Stimulated activated memory B cell treated with anti-CD40 and anti-IgM and Interleukin-4, amounts not matched to agents 10 μg/mL and 1 μg/mL and 100 μg/mL, for 72 hours (primary cell): ENCODE measurements at regions not wholly inside any gene's neighbourhood (a gene's known extent, or its start where the extent isn't known, plus 50 kb on each side); places are given as distances from the start of the nearest gene placed in this dataset.
"Not testable (repeated sequence)": the region's sequence is repeated elsewhere in the genome, so short reads cannot be mapped to it uniquely, and the experiment has no call there.

ENCODE experiments used
- ATAC-seq: fragments of 150-1000 bp; cut with Tn5 transposase; 2 replicates; pipeline ENCODE4 v1.10.0; 2021
- H3K27ac Mint-ChIP-seq: one replicate; pipeline ENCODE4 v1.8.0; 2022; ENCODE audit warnings: mild to moderate bottlenecking, mixed read lengths
- H3K27me3 Mint-ChIP-seq: one replicate; pipeline ENCODE4 v1.8.0; 2022; ENCODE audit warnings: mixed read lengths
- H3K36me3 Mint-ChIP-seq: one replicate; pipeline ENCODE4 v1.8.0; 2022; ENCODE audit warnings: mixed read lengths
- H3K4me1 Mint-ChIP-seq: one replicate; pipeline ENCODE4 v1.8.0; 2022; ENCODE audit warnings: mixed read lengths
- H3K4me3 Mint-ChIP-seq: one replicate; pipeline ENCODE4 v1.8.0; 2022; ENCODE audit warnings: mild to moderate bottlenecking, moderate library complexity, mixed read lengths
- H3K9me3 Mint-ChIP-seq: one replicate; pipeline ENCODE4 v1.8.0; 2022; ENCODE audit warnings: mixed read lengths

- H3K4me3 Mint-ChIP-seq, result no peak overlapping the region
- H3K27ac Mint-ChIP-seq, result no peak overlapping the region
- H3K36me3 Mint-ChIP-seq, result no peaks in the 10 kb centered on the region
- no peaks in the 10 kb centered on the region for H3K4me1 Mint-ChIP-seq
- H3K27me3 Mint-ChIP-seq, result no peaks in the 10 kb centered on the region
- ATAC-seq, result no peak
- peaks cover 4% of the 10 kb centered on the region for H3K9me3 Mint-ChIP-seq
Measured at GRCh38 chr6:67031451-67031850, 1324.4 kb upstream of the EYS start.

- Mint-ChIP-seq H3K4me1 (no peaks in the 10 kb centered on the region), H3K27me3 (no peaks in the 10 kb centered on the region)
Measured at GRCh38 chr6:67030861-67031260, 1323.8 kb upstream of the EYS start.

GRCh38 chr6:67016921-67017460 lies 1310.0 kb upstream of the EYS start:
- ATAC-seq, result no peak
- Mint-ChIP-seq H3K27ac (no peak overlapping the region), H3K9me3 (peaks cover 12% of the 10 kb centered on the region), H3K36me3 (no peaks in the 10 kb centered on the region), H3K27me3 (no peaks in the 10 kb centered on the region), H3K4me1 (no peaks in the 10 kb centered on the region), H3K4me3 (no peak overlapping the region)

More at GRCh38 chr6:67030861-67031260, 1323.8 kb upstream of the EYS start:
- H3K4me3 Mint-ChIP-seq, result no peak overlapping the region
- H3K36me3 Mint-ChIP-seq, result no peaks in the 10 kb centered on the region
- no peak overlapping the region for H3K27ac Mint-ChIP-seq
- no peak for ATAC-seq
- H3K9me3 Mint-ChIP-seq, result peaks cover 4% of the 10 kb centered on the region

- ATAC-seq, result no peak
- Mint-ChIP-seq H3K4me1 (no peaks in the 10 kb centered on the region), H3K27me3 (no peaks in the 10 kb centered on the region), H3K4me3 (no peak overlapping the region), H3K9me3 (peaks cover 19% of the 10 kb centered on the region), H3K27ac (no peak overlapping the region), H3K36me3 (no peaks in the 10 kb centered on the region)
Measured at GRCh38 chr6:67011441-67011840, 1304.4 kb upstream of the EYS start.

GRCh38 chr6:67009818-67010217 lies 1302.8 kb upstream of the EYS start:
- Mint-ChIP-seq H3K4me1 (no peaks in the 10 kb centered on the region), H3K27ac (no peak overlapping the region), H3K4me3 (no peak overlapping the region), H3K27me3 (no peaks in the 10 kb centered on the region), H3K36me3 (no peaks in the 10 kb centered on the region), H3K9me3 (peaks cover 13% of the 10 kb centered on the region)
- ATAC-seq, result no peak

GRCh38 chr6:67003844-67004243 lies 1296.8 kb upstream of the EYS start:
- Mint-ChIP-seq H3K4me1 (no peaks in the 10 kb centered on the region), H3K4me3 (no peak overlapping the region), H3K9me3 (peaks cover 6% of the 10 kb centered on the region), H3K27ac (no peak overlapping the region), H3K36me3 (no peaks in the 10 kb centered on the region), H3K27me3 (no peaks in the 10 kb centered on the region)
- no peak for ATAC-seq

- no peak overlapping the region for H3K27ac Mint-ChIP-seq
- no peaks in the 10 kb centered on the region for H3K4me1 Mint-ChIP-seq
- peaks cover 6% of the 10 kb centered on the region for H3K9me3 Mint-ChIP-seq
- no peaks in the 10 kb centered on the region for H3K36me3 Mint-ChIP-seq
- H3K27me3 Mint-ChIP-seq, result no peaks in the 10 kb centered on the region
- no peak overlapping the region for H3K4me3 Mint-ChIP-seq
- no peak for ATAC-seq
Measured at GRCh38 chr6:67000121-67000520, 1293.1 kb upstream of the EYS start.

GRCh38 chr6:66997579-66997978 lies 1290.6 kb upstream of the EYS start:
- not testable (repeated sequence) for H3K9me3 Mint-ChIP-seq, H3K4me1 Mint-ChIP-seq, H3K27ac Mint-ChIP-seq, ATAC-seq, H3K4me3 Mint-ChIP-seq, H3K27me3 Mint-ChIP-seq, H3K36me3 Mint-ChIP-seq

GRCh38 chr6:66995669-66996068 lies 1288.6 kb upstream of the EYS start:
- no peak for ATAC-seq
- Mint-ChIP-seq H3K36me3 (no peaks in the 10 kb centered on the region), H3K27me3 (no peaks in the 10 kb centered on the region), H3K9me3 (peaks cover 3% of the 10 kb centered on the region), H3K4me1 (no peaks in the 10 kb centered on the region), H3K27ac (no peak overlapping the region), H3K4me3 (no peak overlapping the region)

GRCh38 chr6:66993708-66994107 lies 1286.7 kb upstream of the EYS start:
- not testable (repeated sequence) for H3K27ac Mint-ChIP-seq, H3K27me3 Mint-ChIP-seq, H3K9me3 Mint-ChIP-seq, H3K4me1 Mint-ChIP-seq, H3K36me3 Mint-ChIP-seq, ATAC-seq, H3K4me3 Mint-ChIP-seq

GRCh38 chr6:66993272-66993671 lies 1286.2 kb upstream of the EYS start:
- Mint-ChIP-seq H3K4me1 (no peaks in the 10 kb centered on the region), H3K9me3 (peaks cover 3% of the 10 kb centered on the region), H3K27ac (no peak overlapping the region), H3K27me3 (no peaks in the 10 kb centered on the region), H3K36me3 (no peaks in the 10 kb centered on the region), H3K4me3 (no peak overlapping the region)
- ATAC-seq, result no peak

GRCh38 chr6:66992660-66993059 lies 1285.6 kb upstream of the EYS start:
- no peak for ATAC-seq
- Mint-ChIP-seq H3K27ac (no peak overlapping the region), H3K27me3 (no peaks in the 10 kb centered on the region), H3K4me1 (no peaks in the 10 kb centered on the region), H3K36me3 (no peaks in the 10 kb centered on the region), H3K9me3 (peaks cover 4% of the 10 kb centered on the region), H3K4me3 (no peak overlapping the region)

GRCh38 chr6:66986940-66987339 lies 1279.9 kb upstream of the EYS start:
- Mint-ChIP-seq H3K27me3 (no peaks in the 10 kb centered on the region), H3K9me3 (peaks cover 11% of the 10 kb centered on the region), H3K4me3 (no peak overlapping the region), H3K27ac (no peak overlapping the region), H3K36me3 (no peaks in the 10 kb centered on the region), H3K4me1 (no peaks in the 10 kb centered on the region)
- no peak for ATAC-seq

GRCh38 chr6:66985816-66986215 lies 1278.8 kb upstream of the EYS start:
- Mint-ChIP-seq H3K9me3 (peaks cover 14% of the 10 kb centered on the region), H3K4me1 (no peaks in the 10 kb centered on the region), H3K4me3 (no peak overlapping the region), H3K27me3 (no peaks in the 10 kb centered on the region), H3K36me3 (no peaks in the 10 kb centered on the region), H3K27ac (no peak overlapping the region)
- ATAC-seq, result no peak

GRCh38 chr6:66970373-66970772 lies 1263.3 kb upstream of the EYS start:
- Mint-ChIP-seq H3K27me3 (no peaks in the 10 kb centered on the region), H3K27ac (no peak overlapping the region)

GRCh38 chr6:66965227-66965626 lies 1258.2 kb upstream of the EYS start:
- Mint-ChIP-seq H3K36me3 (no peaks in the 10 kb centered on the region), H3K27ac (no peak overlapping the region), H3K4me1 (no peaks in the 10 kb centered on the region), H3K9me3 (peaks cover 7% of the 10 kb centered on the region), H3K4me3 (no peak overlapping the region), H3K27me3 (no peaks in the 10 kb centered on the region)
- no peak for ATAC-seq

More at GRCh38 chr6:66970373-66970772, 1263.3 kb upstream of the EYS start:
- ATAC-seq, result no peak
- Mint-ChIP-seq H3K36me3 (no peaks in the 10 kb centered on the region), H3K4me1 (no peaks in the 10 kb centered on the region), H3K4me3 (no peak overlapping the region), H3K9me3 (peaks cover 7% of the 10 kb centered on the region)

- H3K4me3 Mint-ChIP-seq, result no peak overlapping the region
- no peak overlapping the region for H3K27ac Mint-ChIP-seq
- no peaks in the 10 kb centered on the region for H3K4me1 Mint-ChIP-seq
- ATAC-seq, result no peak
- H3K36me3 Mint-ChIP-seq, result no peaks in the 10 kb centered on the region
- no peaks in the 10 kb centered on the region for H3K27me3 Mint-ChIP-seq
- H3K9me3 Mint-ChIP-seq, result peaks cover 7% of the 10 kb centered on the region
Measured at GRCh38 chr6:66964216-66964615, 1257.2 kb upstream of the EYS start.
